Stimulated activated CD8-positive, alpha-beta memory T cell treated with anti-CD3 and anti-CD28 coated beads, Interleukin-12 subunit alpha, Interleukin-12 subunit beta, amount 100 ng/mL, for 24 hours (primary cell): ENCODE measurements at regions not wholly inside any gene's neighbourhood (a gene's known extent, or its start where the extent isn't known, plus 50 kb on each side); places are given as distances from the start of the nearest gene placed in this dataset.

Experiments
- DNase-seq: peaks from one replicate; pipeline ENCODE4 v3.0.0-alpha.2; 2020; ENCODE audit errors: extremely low read depth

DNA sequence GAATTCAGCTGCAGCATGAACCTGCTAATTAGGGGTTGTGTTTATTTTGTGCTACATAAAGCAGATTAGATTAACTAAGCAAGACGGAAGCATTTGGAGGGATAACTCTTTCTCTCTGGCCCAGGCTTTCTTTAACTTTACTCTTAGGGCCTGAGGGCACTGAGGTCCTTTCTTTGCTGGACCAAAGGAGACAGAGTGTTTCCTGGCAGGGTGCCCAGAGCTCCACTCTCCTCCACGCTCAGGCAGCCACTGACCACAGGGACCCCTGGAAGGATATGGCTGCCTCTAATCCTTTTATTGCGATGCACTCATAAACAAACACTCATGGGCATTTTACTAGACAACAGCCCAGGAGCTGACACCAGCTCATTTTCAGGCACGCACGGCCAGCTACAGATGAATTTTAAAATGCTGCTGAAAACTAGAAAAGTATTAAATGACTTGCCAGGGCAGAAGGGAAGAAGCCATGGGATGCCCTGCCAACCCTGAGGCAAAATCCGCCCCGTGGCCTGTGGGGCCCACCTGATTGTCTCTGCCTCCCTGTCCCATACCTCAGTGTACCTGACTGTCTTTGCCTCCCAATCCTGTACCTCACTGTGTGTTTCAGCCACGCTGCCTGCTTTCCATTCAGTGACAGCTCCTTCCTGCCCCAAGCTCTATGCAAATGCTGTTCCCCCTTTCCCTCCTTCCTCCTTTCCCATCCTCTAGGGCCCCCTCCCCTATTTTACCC lies 192.6 kb upstream of the NAV2 start:
- no peak for DNase-seq

DNA sequence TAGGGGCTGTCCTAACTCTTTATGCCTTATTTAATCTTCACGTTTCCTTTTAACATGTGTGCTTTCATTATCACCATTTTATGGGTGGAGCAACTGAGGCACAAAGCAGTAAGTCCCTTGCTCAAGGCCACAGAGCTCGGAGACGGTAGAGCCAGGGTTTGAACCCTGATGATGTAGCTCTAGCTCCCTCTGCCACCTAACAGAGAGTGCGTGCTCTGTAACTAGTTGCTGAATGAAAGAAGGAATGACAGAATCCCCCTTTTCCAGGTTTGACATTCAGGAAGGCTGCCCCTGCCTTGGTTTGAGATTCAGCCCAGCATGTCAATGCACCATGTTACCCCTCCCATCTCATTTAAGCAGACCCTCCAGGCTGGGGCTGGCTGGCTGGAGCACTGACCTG lies 193.3 kb upstream of the NAV2 start:
- no peak for DNase-seq

- DNase-seq: no peak
Measured at GRCh38 chr11:19513253-19513652, 199.4 kb upstream of the NAV2 start.

DNA sequence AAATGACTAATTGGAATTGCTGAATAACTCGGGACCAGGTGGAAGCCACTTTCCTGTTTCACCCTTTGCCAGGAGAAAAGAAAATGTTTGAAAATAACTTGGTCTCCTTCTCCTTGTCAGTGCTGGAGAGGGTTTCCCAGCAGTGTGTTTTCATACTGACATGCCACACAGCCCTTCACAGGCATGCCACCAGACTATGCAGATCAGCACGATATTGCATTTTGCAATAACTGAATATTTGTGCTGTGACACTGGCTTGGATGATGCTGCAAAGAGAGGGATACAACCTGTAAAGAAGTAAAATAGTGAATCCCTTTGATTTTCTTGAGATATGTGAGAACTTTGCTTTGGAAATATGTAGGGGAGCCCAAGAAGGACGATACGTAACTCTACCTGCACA lies 200.0 kb upstream of the NAV2 start:
- no peak for DNase-seq

GRCh38 chr11:19511413-19512183 lies 201.0 kb upstream of the NAV2 start:
- no peak for DNase-seq

DNA sequence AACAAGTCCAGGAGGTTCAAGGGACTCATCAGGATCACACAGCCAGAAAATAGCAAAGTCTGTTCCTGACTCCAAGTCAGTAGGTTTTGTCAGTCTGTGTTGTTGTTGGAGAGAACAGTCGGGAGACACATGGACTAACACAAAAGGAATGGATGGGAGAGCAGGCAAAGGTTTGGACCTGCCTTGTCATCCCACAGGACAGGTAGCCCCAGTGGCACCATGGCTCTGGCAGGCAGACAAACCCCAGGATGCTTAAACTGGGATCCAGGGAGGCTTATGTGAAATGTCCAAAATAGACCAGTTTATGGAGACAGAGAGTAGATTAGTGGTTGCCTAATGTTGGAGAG lies 201.6 kb upstream of the NAV2 start:
- DNase-seq: no peak

DNA sequence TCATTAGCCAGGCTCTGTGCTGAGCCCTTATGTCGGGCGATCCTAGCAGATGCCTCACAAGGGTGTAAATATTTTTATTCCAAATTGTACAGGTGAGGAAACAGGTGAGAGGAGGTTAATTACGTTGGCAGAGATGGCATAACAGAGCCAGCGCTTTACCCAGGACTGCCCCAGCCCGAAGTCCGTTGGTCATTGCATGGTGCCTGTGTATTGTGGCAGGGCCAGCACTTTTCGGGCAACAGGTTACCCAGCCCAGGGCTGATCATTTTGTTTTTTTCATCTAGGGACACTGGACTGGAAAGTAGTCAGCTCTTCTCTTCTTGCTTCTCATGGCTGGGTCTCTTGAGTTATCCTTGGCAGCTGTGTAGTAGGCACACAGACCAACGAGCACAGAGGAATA lies 202.2 kb upstream of the NAV2 start:
- DNase-seq: no peak

DNA sequence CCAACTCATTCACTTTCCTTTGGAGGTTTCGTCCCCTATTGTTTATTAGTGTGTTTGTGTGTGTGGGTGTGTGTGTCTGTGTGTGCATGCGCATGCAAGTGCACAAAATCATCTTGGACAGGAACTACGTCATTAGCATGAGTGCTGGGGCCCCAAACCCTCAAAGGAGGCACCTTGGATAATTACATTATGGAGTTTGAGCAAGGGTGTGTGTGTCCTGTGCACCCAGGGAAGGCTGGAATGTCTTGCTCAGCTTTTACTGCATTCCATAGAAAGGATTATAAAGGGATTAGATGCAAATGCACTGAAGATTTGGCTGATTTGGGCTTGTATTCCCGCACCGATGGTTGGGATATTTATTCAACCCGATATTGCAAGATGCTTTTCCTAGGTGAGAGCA lies 203.4 kb upstream of the NAV2 start:
- DNase-seq: no peak

- DNase-seq: no peak
Measured at GRCh38 chr11:19508165-19508564, 204.5 kb upstream of the NAV2 start.

DNA sequence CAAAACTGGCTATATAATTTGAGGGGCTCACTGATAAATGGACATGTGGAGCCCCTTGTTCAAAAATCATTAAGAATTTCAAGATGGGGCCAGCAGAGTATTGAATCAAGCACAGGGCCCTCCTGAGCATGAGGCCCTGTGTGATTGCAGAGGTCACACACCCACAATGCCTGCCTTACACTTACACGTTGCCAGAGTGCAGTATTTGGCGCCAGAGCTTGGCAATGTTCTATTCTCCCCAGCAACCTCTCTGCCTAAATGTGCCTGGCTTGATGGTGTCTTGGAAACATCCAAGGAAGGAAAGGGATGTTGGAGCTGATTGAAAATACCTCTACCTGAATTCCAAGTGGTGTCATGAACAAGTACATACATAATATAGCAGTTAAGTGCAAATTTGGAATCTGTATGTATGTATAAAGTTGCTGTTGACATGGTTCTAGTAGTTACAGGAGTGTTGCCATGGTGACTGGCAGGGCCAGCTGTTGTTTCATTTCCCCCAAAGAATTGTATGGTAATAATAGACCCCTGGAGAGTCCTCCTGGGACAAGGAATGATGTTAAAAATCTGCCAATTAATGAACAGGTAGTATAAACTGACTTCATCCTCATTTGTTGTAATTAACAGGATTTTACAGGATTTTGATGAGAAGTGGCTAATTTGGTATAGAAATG lies 205.7 kb upstream of the NAV2 start:
- DNase-seq: no peak

DNA sequence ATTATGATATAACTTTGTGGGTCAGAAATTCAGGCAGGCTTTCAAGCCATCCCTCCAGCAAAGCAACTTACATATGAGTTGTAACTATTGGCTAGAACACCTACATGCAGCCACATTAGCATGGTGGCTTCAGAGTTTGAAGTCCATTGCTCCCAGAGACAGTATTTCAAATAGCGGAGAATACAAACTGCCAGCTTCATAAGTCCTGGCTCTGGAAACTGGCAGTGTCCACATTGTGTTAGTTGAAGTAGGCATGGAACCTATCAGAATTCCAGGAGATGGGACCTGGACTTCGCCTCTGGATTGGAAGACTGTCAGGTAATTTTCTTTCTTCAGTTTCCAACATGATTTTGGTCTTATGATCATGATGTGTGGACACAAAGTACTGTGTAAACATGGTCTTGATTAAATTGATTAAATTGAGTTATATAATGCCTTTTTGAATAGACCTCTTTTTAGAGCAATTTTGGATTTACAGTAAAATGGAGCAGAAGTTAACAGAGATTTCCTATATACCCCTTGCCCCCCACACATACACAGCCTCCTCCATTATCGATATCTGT lies 209.9 kb upstream of the NAV2 start:
- no peak for DNase-seq

- DNase-seq: no peak
Measured at GRCh38 chr11:19501631-19502030, 211.0 kb upstream of the NAV2 start.

- DNase-seq: no peak
Measured at GRCh38 chr11:19499999-19500398, 212.6 kb upstream of the NAV2 start.

DNA sequence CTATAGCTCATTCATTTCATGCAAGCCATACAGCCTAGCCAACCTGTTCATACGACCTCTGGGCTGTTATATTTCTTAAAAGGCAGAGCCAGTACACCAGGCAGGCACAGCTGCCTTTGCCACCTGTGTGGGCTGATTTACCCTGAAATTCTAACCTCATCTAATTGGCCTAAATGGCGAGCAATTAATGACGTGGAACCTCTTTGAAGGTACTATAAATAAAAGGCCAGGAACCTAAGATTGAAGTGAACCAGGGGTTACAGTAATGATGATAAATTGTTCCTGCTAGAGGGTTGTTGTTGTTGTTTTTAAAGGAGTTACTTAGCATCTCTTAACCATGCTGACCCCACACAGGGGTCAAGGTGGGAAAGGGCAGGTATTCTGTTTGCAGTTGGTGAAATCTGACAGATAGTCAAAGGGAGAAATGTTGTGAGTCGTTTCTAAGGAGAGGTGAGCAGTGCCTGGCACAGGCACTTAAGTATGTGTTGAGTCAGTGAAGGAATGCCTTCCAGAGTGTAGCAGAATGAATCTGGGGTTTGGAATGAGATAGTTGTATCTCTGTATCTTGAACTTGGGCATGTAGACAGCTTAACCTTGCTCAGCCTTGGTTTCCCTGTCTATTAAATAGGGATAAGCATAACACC lies 213.5 kb upstream of the NAV2 start:
- DNase-seq: no peak

- no peak for DNase-seq
Measured at GRCh38 chr11:19493446-19494213, 219.0 kb upstream of the NAV2 start.

- no peak for DNase-seq
Measured at GRCh38 chr11:19482319-19483100, 230.1 kb upstream of the NAV2 start.

DNA sequence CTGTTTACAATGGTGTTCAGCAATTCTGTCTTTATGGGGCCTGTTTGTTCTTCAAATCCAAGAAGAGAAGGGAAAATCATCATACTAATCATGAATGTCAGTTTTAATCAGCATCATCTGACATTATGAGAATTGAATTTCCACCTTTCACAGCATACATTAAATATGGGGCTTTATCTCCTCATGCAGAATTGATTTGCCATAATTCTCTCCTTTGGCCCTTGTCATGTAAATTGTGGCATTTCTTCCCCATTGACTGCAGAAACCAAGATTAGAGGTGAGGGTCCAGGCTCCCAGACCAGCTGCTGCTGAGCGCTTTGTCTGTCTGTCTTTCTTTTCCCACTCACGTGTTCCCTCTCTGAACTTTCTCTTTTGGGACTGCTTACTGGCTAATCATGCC lies 232.1 kb upstream of the NAV2 start:
- no peak for DNase-seq

GRCh38 chr11:19478891-19479290 lies 233.7 kb upstream of the NAV2 start:
- DNase-seq: no peak

GRCh38 chr11:19474954-19475721 lies 234.4 kb upstream of the E2F8 start:
- no peak for DNase-seq

- DNase-seq: no peak
Measured at GRCh38 chr11:19474211-19474610, 233.5 kb upstream of the E2F8 start.
